HG03520 (cell line): ENCODE measurements at regions not wholly inside any gene's neighbourhood (a gene's known extent, or its start where the extent isn't known, plus 50 kb on each side); places are given as distances from the start of the nearest gene placed in this dataset.

Experiments used
- ATAC-seq: cut with Tn5 transposase; IDR thresholded peaks from one replicate; pipeline ENCODE4 v1.9.1; 2021; ENCODE audit warnings: mild to moderate bottlenecking, moderate library complexity; ENCODE audit not compliant: unreplicated experiment

DNA sequence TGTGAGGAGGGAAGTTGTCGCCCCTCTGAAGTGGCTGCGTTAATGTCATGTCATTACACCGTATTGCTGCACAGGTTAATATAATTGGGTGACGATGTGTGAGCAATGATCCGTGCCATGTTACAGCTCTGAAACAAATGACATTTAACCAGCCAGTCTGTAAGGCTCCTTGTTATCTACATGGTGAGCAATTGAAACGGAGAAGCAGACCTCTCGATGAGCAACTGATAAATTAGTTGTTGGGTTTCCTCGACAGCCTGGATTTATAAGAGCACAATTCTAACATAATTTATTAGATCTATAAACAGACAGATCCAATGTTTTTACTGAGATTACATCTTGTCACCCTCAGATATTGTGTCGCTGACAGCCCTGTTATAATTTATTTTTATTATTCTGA lies 49.9 kb upstream of the MAFB start:
- ATAC-seq, result no peak

DNA sequence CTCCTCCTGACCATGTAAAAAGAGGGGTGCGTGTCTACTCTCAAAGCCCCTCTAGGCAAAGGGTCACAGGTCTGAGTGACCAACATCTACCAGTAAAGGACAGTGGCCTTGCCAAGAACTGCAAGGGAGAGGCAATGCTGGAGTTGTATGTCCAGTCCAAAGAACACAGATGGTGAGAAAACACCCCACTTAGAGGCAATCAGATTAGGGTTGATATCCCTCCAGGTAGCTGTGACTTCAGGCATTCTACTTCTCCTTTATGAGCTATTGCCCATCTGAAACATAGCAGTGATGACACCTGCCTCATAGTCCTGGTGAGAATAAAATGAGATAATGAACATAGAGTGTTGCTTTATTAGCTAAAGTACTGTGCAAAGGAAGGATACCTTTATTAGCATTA lies 50.8 kb upstream of the MAFB start:
- ATAC-seq, result no peak

GRCh38 chr20:40741507-40742106 lies 52.6 kb upstream of the MAFB start:
- ATAC-seq, result no peak

- ATAC-seq, result no peak
These were observed 54.2 kb upstream of the MAFB start for GRCh38 chr20:40743141-40743775.

DNA sequence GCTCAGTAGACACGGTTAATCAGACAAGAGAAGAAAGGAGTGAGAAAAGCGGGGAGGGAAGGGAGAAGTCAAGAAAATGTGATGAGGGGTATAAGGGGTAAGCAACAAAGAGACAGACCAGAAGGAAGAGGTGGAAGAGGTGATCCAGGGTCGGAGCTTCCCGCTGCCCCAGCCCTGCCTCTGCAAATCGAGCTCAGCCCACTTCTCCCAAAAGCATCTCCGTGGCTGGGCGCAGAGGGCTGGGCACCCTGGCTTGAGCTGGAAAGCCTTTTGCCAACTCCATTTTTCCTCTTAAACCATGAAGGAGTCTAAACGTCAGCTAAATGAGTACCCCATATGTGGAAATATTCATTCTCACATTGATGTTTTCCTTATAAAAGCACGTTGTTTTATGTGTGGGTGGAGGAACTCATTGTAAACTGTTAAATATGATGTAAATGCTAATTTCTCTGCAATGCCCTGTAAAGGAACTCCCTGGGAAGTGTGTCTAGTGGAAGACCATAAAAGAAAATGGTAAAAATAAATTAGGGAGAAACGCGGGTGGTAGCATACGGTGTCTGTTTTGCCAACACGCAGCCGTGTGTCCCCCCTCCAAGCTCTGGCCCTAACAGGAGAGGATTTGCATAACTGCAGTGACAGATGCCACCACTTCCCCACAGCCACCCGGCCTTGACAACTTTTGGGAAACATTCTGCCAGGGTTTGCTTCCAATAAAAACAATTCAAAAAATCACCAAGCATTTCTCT lies 55.2 kb upstream of the MAFB start:
- ATAC-seq, result no peak

DNA sequence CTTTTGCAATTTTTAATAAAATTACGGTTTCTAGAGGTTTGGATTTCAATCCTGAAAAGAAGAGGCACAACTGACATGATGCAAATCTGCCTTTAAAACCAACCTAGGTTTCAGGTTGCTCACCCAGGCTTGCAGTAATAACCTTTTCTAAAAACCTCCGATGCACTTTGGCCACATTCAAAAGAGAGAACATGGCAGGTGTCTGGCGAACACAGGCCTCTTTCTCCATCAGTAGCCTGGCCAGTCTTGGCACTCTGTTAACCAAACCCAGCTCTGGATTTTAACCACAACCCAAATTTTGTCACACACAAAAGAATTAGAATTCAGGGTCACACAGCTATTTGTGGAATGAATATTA lies 55.8 kb upstream of the MAFB start:
- no peak for ATAC-seq

GRCh38 chr20:40746251-40746650 lies 57.2 kb upstream of the MAFB start:
- ATAC-seq, result no peak

- ATAC-seq, result no peak
These were observed 59.1 kb upstream of the MAFB start for GRCh38 chr20:40748182-40748581.

- no peak for ATAC-seq
These were observed 61.0 kb upstream of the MAFB start for GRCh38 chr20:40749985-40750506.

- ATAC-seq, result no peak
These were observed 61.6 kb upstream of the MAFB start for GRCh38 chr20:40750541-40751035.

DNA sequence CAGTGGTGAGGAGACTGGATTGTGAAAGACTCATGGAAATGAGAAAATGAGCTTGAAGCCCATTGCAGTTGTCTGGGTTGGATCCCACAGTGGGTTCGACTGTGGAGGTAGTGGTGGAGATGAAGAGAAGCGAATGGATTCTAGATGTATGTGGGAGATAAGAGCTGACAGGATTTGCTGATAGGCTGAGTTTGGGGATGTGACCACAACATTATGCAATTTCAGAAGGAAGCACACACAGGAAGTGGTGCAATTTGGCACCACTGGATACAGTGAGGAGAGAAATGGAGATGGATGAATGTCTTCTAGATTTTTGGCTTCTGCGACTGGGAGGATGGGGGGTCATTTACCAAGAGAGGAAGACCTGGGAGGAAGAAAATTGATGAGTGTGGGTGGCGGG lies 64.4 kb upstream of the MAFB start:
- no peak for ATAC-seq

GRCh38 chr20:40754339-40754943 lies 65.4 kb upstream of the MAFB start:
- no peak for ATAC-seq

DNA sequence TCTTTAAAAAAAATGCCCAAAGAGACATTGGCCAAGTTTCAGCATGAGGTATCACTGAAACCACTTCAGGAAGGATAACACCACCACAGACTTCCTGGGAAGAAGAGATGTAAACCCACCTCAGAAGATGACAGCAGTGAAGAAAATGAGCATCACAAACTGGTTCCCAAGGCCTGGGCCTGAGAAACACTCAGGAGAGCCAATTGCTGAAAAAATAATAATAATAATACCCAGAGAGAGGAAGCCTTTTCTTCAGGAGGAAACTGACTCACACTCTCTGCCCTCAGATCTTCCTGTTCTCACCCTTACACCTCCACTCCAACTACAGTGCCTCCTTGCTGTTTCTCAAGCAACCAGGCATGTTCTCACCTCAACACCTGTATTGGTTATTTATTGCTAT lies 68.1 kb upstream of the MAFB start:
- ATAC-seq, result no peak

DNA sequence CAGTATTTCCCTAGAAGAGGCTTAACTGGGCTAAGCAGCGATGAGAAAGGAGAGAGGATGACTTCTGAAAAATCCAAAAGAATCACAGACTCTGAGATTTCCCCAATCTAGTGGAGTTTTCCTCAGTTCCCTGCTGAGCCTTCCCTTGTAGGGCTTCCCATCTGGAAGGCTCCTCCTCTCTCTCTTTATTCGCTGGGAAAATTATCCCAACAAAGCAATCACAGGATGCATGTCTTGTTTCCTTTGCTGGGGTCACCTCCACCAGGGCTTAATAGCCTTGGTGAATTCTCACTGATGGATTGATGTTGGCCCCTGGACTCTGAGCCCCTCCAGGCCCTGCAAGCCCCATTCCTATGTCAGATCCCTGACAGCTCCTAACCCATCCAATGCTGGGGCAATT lies 69.8 kb upstream of the MAFB start:
- ATAC-seq, result no peak

DNA sequence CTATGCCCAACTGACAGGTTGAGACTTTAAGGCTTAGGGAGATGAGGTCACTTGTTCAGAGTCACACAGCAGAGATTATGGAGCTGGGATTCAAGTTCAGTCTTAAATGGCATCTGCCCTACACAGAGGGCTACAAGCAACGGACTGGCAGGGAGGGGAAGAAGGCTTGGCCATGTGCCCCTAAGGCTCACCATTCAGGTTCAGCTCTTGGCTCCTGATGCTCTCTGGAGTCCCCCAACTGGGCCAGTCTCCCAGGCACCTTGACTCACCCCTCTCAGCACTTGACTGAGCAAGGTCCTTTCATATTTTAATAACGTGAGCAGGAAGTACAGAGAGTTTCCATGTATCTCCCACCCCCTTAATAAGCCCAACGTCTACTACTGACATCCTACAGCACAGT lies 71.4 kb upstream of the MAFB start:
- no peak for ATAC-seq

DNA sequence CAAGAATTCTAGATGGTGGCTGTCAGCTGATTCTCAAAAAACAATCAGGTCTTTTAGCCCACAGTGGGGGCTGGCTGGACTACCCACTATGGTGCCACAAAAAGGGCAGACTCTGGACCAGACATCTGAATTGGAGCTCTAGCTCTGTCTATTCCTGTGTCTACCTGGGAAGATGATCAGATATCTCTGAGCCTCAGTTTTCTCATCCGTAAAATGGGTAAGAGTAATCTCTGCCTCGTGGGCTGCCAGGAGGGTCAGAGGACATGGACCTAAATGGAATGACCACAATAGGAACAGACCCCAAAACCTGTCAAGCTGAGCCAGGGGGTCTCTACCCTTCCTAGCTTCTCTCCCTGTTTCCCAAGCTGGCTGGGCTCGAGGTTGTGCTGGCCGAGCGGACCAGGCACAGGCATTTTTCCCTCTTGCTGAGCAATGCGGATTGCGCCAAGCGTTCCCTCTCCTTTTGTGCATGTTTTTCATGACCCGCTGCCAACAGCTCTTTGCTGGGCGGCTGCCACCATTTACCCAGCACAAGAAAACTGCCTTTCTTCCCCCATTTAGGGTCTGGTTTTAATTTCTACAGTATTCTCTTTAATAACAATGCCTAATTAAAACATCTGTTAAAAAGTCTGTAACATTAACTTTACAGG lies 74.7 kb upstream of the MAFB start:
- ATAC-seq, result no peak

DNA sequence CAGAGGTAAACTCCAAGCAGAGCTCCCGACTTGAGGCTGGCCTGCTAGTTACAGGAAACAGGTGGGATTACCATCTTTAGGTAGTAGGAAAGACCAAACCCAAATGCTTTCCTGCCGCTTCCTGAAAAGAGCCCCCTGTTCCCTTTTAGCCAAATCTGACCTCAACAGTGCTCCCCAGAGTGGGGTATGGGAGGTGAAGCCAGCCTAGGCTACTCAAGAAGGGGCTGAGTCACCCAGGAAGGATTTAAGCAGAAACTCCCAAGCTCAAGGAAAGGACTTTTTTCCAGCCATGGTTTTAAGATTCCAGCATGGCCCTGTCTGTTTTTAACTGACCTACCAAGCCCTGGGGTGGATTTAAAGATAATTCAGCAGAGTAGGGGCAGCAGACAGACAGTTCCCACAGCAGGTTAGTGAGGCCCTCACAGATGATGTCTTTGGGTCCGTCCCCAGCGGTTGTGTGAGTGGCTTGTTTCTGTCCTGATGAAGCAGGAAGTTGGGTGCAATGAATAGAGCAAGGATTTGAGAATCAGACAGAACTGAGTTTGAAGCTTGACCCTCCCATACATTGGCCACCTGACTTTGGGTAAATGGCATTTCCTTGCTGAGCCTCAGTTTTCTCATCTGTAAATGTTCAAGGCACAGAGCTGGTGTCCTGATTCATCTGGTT lies 76.9 kb upstream of the MAFB start:
- no peak for ATAC-seq

DNA sequence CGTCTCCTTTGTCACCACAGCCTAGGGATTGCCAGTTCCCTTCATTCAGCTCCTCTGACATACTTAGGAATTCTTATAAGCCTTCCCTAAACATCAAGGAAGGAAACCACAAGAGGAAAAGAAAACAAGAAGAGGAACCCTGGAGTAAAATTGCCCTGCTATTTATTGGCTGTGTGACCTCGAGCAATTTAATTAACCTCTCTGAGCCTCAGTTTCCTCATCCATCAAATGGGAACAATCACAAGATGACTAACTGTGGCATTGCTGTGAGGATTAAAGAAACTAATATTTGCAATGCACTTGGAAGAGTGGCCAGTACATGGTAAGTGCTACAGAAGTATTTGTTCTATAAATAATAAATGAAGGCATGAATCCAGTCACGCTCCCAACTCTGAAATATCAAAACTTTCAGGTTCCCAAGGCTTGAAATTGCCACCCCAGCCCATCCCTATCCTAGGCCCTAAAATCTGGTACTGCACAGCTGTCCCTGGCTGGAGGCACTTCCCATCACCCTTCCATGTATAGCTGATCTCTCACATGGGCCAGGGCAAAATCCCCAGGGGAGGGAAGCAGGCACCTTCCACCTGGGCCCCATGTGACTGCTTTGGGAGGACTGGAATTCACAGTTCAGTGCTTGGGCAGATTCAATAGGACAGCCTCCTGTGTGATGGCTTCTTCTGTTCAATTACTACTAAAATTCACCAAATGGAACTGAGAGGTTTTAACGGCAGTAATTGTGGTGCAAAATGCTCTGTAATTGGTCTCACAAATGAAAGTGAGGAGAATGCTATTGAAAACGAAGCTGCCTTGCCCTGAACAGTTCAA lies 78.0 kb upstream of the MAFB start:
- no peak for ATAC-seq

- no peak for ATAC-seq
These were observed 78.5 kb upstream of the MAFB start for GRCh38 chr20:40767615-40767924.

GRCh38 chr20:40768105-40768504 lies 79.1 kb upstream of the MAFB start:
- no peak for ATAC-seq
